HepG2 (cell line): ENCODE measurements at regions not wholly inside any gene's neighbourhood (a gene's known extent, or its start where the extent isn't known, plus 50 kb on each side); places are given as distances from the start of the nearest gene placed in this dataset.

Experiments
- ATAC-seq: fragments of 200-7000 bp; cut with Tn5 transposase; 3 replicates; pipeline ENCODE4 v1.9.1; 2020; ENCODE audit warnings: mild to moderate bottlenecking, moderate library complexity
- BruUV-seq: library from RNA; stranded (reverse); fragments of 400-500 nt; replicated peaks from 2 replicates; lab custom pipeline; 2021; lab: Mats Ljungman, UMichigan
- CTCF ChIA-PET: fragments of 300-600 bp; formaldehyde crosslinking; extraction: SDS; loops from one replicate; lab custom pipeline; 2021; ENCODE audit warnings: low total read pairs, inconsistent platforms, low intra/inter-chr PET ratio; lab: Yijun Ruan, JAX
- POLR2A ChIA-PET: fragments of 350-600 bp; sonication (Branson Sonifier 250); formaldehyde crosslinking; loops from one replicate; lab custom pipeline; 2020; ENCODE audit warnings: antibody characterized with exemption, inconsistent platforms; lab: Yijun Ruan, JAX
- DNase-seq: peaks from one replicate; pipeline ENCODE4 v3.0.0-alpha.2; 2015; ENCODE audit warnings: low spot score
- FAIRE-seq: peaks from 3 replicates; lab custom pipeline; 2011; peaks lifted over from hg19 to GRCh38; lab: Jason Lieb, UNC
- H2AFZ ChIP-seq: one replicate; pipeline ENCODE4 v1.6.1; 2011; ENCODE audit warnings: low read length, inconsistent platforms
- H3K27ac ChIP-seq: fragments of 300-600 bp; 3 replicates; pipeline ENCODE4 v1.8.0; 2011; ENCODE audit warnings: mixed run types, mild to moderate bottlenecking, mixed read lengths, low read length, inconsistent platforms; ENCODE audit not compliant: insufficient read depth; ENCODE audit errors: extremely low read length
- H3K27me3 ChIP-seq, 2 experiments: fragments of 200-600 bp in 1 of 2; 2 replicates in 1 of 2; 3 replicates in 1 of 2; pipeline versions ENCODE4 v1.6.0 to v1.8.0; 2011; ENCODE audit warnings: low read length in 2 of 2, mild to moderate bottlenecking in 2 of 2, moderate library complexity in 2 of 2, inconsistent platforms in 1 of 2; ENCODE audit not compliant: insufficient read depth in 2 of 2, control insufficient read depth in 1 of 2
- H3K36me3 ChIP-seq, 2 experiments: fragments of 200-600 bp in 1 of 2; replicated peaks in 1 of 2; 2 replicates in 1 of 2; 3 replicates in 1 of 2; pipeline versions ENCODE4 v1.5.1 to v1.8.0; 2011; ENCODE audit warnings: low read length in 2 of 2, inconsistent platforms in 1 of 2; ENCODE audit not compliant: insufficient read depth in 2 of 2, control insufficient read depth in 1 of 2
- H3K4me1 ChIP-seq: 2 replicates; pipeline ENCODE4 v1.5.1; 2012; ENCODE audit warnings: low read length, inconsistent platforms; ENCODE audit not compliant: insufficient read depth
- H3K4me2 ChIP-seq: 2 replicates; pipeline ENCODE4 v1.6.0; 2011; ENCODE audit warnings: low read depth, low read length, inconsistent platforms
- H3K4me3 ChIP-seq, 3 experiments: fragments of 200-600 bp in 1 of 3; sonication (generic), shearing (Covaris generic) in 1 of 3; replicated peaks in 1 of 3; 2 replicates each; pipeline ENCODE4 v1.5.1; 2011 to 2016; ENCODE audit warnings: low read length in 3 of 3, inconsistent platforms in 2 of 3, low read depth in 2 of 3, mild to moderate bottlenecking in 2 of 3, control low read depth in 1 of 3, mixed read lengths in 1 of 3; ENCODE audit not compliant: insufficient read depth in 1 of 3
- H3K79me2 ChIP-seq: one replicate; pipeline ENCODE4 v1.6.1; 2011; ENCODE audit warnings: low read length, inconsistent platforms; ENCODE audit not compliant: insufficient read depth
- H3K9ac ChIP-seq: 2 replicates; pipeline ENCODE4 v1.6.0; 2011; ENCODE audit warnings: mild to moderate bottlenecking, low read depth, low read length, inconsistent platforms; ENCODE audit not compliant: insufficient read depth
- H3K9me3 ChIP-seq: 2 replicates; pipeline ENCODE4 v1.5.1; 2012; ENCODE audit warnings: mild to moderate bottlenecking, low read length
- H4K20me1 ChIP-seq: 2 replicates; pipeline ENCODE4 v1.6.0; 2011; ENCODE audit warnings: inconsistent platforms, mild to moderate bottlenecking, low read length, moderate library complexity; ENCODE audit not compliant: insufficient read depth
- AHDC1 ChIP-seq: sonication (generic); formaldehyde crosslinking; IDR thresholded peaks from 2 replicates; pipeline ENCODE4 v1.5.1; 2020; ENCODE audit warnings: mild to moderate bottlenecking, missing genetic modification reagents, borderline replicate concordance
- ARID3A ChIP-seq: IDR thresholded peaks from 2 replicates; pipeline ENCODE4 v1.6.1; 2012; ENCODE audit warnings: low read depth, low read length, improper control_type of control experiment
- CBFB ChIP-seq: sonication (generic); formaldehyde crosslinking; IDR thresholded peaks from 2 replicates; pipeline ENCODE4 v1.4.0; 2020; ENCODE audit warnings: missing genetic modification reagents
- JDP2 ChIP-seq: sonication (generic); formaldehyde crosslinking; IDR thresholded peaks from 2 replicates; pipeline ENCODE4 v1.8.1; 2022; ENCODE audit warnings: missing genetic modification reagents, borderline replicate concordance
- MTA3 ChIP-seq: sonication (generic); formaldehyde crosslinking; IDR thresholded peaks from 2 replicates; pipeline ENCODE4 v1.4.0; 2020; ENCODE audit warnings: missing genetic modification reagents
- RNF2 ChIP-seq: fragments of 450-650 bp; conservative IDR thresholded peaks from 2 replicates; pipeline ENCODE4 v1.6.1; 2016; ENCODE audit warnings: low read depth
- STAG1 ChIP-seq: sonication (generic); formaldehyde crosslinking; IDR thresholded peaks from 2 replicates; pipeline ENCODE4 v1.4.0; 2020; ENCODE audit warnings: missing genetic modification reagents
- ZNF138 ChIP-seq: sonication (generic); formaldehyde crosslinking; IDR thresholded peaks from 2 replicates; pipeline ENCODE4 v1.5.0; 2020; ENCODE audit warnings: mild to moderate bottlenecking, low read depth, missing genetic modification reagents
- ZNF484 ChIP-seq: sonication (generic); formaldehyde crosslinking; IDR thresholded peaks from 2 replicates; pipeline ENCODE4 v1.5.1; 2020; ENCODE audit warnings: mild to moderate bottlenecking, low read depth, missing genetic modification reagents, borderline replicate concordance
- ZNF512 ChIP-seq: sonication (generic); formaldehyde crosslinking; IDR thresholded peaks from 2 replicates; pipeline ENCODE4 v1.4.0; 2020; ENCODE audit warnings: mild to moderate bottlenecking, missing genetic modification reagents
- ZNF629 ChIP-seq: sonication (generic); formaldehyde crosslinking; conservative IDR thresholded peaks from 2 replicates; pipeline ENCODE4 v1.5.0; 2020; ENCODE audit warnings: missing genetic modification reagents
- WGBS: methylation state at CpG from one replicate; pipeline ENCODE4 v1.1.6; 2017; ENCODE audit warnings: low lambda C conversion rate; 5-methylcytosine and 5-hydroxymethylcytosine counted together
- in situ Hi-C: cut with HindIII; loops from 2 replicates; pipeline ENCODE4 v1.10.0; 2017; ENCODE audit warnings: low pct_unique_long_range_greater_than_20kb; ENCODE audit not compliant: extremely low pct_ligation_motif_present
- intact Hi-C: fragments of 100-400 bp; cut with micrococcal nuclease; formaldehyde crosslinking; loops from one replicate; pipeline ENCODE4 v1.10.0; 2022; ENCODE audit not compliant: unreplicated experiment

GRCh38 chr2:8441371-8441770 is 240.5 kb upstream of the ID2 start:
- in situ Hi-C loops: no loop called here
- BruUV-seq: no TSS peak
- intact Hi-C loops: no loop called here
- Histone ChIP-seq H3K27me3 (0 out of 5 replicates have a peak, but pooled peaks cover 0 to 2% of the 10 kb centered on the region in 2 experiments), H3K79me2 (no peaks in the 10 kb centered on the region), H3K4me3 (no peak overlapping the region), H3K27ac (no peak overlapping the region), H3K36me3 (no peaks in the 10 kb centered on the region), H3K4me1 (no peaks in the 10 kb centered on the region), H3K9ac (no peak overlapping the region), H3K4me2 (no peak overlapping the region), H4K20me1 (no peaks in the 10 kb centered on the region), H3K9me3 (no peaks in the 10 kb centered on the region), H2AFZ (no peak overlapping the region)
- DNase-seq (no peak), FAIRE-seq (no peak), ATAC-seq (no peak)
- CTCF ChIA-PET: no interaction called here
- TF ChIP-seq CBFB (no peak), JDP2 (CRISPR knock-in tag) (no peak), ZNF484 (CRISPR knock-in tag) (no peak)
- 53% methylated on average over 12 of the region's 12 CpGs for WGBS
- POLR2A ChIA-PET: no interaction called here

- Histone ChIP-seq H3K27ac (no peak overlapping the region), H3K79me2 (no peaks in the 10 kb centered on the region), H2AFZ (no peak overlapping the region), H4K20me1 (no peaks in the 10 kb centered on the region), H3K9ac (no peak overlapping the region), H3K27me3 (0 out of 5 replicates have a peak, but pooled peaks cover 0 to 2% of the 10 kb centered on the region in 2 experiments), H3K4me3 (no peak overlapping the region), H3K4me1 (no peaks in the 10 kb centered on the region), H3K36me3 (no peaks in the 10 kb centered on the region), H3K9me3 (no peaks in the 10 kb centered on the region), H3K4me2 (no peak overlapping the region)
- DNase-seq (no peak), FAIRE-seq (no peak), ATAC-seq (no peak)
- WGBS: 14% methylated on average over 2 of the region's 2 CpGs
- CTCF ChIA-PET: no interaction called here
- no TSS peak for BruUV-seq
- POLR2A ChIA-PET: no interaction called here
- intact Hi-C loops (no loop called here), in situ Hi-C loops (no loop called here)
- TF ChIP-seq AHDC1 (no peak), RNF2 (no peak), ZNF512 (CRISPR knock-in tag) (no peak), MTA3 (CRISPR knock-in tag) (no peak), ZNF629 (no peak), STAG1 (CRISPR knock-in tag) (no peak), ZNF138 (no peak), ARID3A (no peak)
Measured at GRCh38 chr2:8441986-8442385, 239.9 kb upstream of the ID2 start.
